LoVo (cell line): ENCODE measurements at regions not wholly inside any gene's neighbourhood (a gene's known extent, or its start where the extent isn't known, plus 50 kb on each side); places are given as distances from the start of the nearest gene placed in this dataset.

Experiments
- DNase-seq: peaks from one replicate; pipeline ENCODE4 v3.0.0-alpha.2; 2016; ENCODE audit warnings: low spot score

DNA sequence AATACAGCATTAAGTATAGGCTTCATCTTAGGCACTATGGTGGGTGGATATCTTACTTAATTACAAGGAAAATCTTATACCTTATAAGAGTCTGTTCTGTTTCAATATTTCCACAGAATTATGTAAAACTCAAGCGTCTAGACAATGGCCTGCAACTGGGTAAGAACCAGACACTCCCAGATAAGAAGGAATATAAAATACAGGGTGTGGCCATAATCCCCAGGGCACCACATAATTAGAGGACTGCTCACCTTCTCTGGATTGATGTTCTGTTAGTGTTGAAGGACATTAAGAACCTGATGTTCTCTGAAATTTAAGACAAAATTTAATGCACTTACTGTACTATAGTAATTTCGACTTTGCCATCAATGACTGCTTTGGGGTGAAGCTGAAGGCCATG is 198.2 kb upstream of the ARSJ start:
- DNase-seq, result peak; percentile 27

DNA sequence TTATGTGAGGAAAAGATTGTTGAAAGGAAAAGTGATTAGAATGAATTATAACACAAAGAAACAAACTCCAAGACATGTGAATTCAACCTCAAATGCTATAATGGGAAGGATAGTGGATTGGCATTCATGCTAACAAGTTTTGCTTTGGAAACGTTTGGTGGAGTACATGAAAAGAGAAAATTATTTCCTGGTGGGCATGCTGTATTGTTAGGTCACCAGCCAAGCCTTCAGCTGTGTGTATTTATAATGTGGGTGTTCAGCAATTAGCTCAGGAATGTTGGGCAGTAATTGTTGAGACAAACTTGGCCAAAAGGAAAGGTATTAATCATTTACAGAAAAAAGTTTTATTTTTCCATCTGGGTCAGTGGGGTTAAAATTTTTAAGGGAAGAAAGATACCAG is 198.9 kb upstream of the ARSJ start:
- DNase-seq, result no peak

DNA sequence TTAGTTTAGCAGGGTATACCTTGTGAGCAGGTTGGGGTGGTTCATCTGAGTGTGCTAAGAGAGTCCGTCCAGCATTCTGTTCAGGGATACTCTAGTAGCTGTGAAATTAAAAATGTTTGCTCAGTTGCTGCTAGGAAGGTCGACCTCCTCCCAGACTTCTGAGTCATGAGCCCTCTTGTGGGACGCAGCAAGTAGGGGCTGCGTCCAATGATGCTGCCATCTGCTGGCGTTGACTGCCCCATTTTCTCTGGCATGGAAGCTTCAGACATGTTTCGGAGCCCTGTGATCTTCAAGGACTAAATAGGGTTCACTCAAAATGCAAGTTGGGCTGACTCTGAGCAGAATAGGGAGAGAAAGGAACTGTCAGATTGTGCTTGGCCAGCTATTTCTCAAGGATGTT is 201.0 kb upstream of the ARSJ start:
- peak; percentile 15 for DNase-seq

DNA sequence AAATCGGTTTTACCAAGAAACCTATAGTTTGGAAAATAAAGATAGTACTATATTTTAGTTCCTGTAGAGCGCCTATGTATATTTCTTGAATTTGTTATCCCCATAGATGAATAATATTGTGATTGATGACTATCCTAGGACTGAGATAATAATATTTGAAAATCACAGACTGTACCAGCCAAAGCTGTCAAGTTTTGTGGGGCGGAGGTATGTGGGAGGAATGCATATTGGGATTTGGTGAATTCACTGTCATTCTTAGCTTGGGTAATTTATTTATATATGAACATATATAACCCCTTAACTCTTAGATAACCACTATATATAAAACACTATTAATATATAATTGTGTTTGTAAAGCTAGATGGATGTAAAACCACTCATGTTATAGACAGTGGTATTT is 205.5 kb upstream of the ARSJ start:
- DNase-seq, result no peak

DNA sequence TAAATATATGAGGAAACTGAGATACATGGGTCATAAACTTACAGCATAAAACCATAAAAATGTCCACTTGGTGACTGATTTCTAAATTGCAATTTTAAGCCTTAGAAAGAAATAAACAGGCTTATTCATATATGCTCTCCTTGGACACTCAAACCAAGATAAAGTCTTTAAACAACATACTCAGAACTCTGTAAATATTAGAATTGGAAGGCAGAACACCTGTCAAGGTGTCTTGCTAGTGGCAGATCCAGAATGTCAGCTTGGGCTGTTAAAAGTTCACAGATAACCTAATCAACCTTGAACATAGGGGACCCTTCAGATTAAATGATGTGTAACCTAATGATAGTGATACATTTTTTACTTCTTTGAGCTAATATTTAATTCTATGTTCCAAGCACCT is 208.1 kb upstream of the ARSJ start:
- DNase-seq, result no peak

DNA sequence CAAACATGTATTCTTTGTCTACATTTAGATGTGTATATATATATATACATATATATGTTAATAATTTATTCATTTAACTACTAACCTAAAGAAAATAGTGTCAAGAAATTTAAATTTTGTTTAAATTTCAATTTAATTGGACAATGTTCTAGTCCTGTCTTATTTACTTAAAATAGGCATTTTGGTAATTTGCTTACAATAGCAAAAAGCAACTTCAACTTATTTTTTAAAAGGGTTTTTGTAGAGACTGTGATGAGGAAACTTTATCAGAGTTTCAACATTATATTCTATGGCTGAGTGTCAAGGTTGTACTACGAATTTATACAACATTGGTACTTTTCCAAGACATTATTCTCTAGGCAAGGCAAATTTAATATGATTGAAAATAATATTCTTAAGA is 212.0 kb upstream of the ARSJ start:
- DNase-seq, result no peak

DNA sequence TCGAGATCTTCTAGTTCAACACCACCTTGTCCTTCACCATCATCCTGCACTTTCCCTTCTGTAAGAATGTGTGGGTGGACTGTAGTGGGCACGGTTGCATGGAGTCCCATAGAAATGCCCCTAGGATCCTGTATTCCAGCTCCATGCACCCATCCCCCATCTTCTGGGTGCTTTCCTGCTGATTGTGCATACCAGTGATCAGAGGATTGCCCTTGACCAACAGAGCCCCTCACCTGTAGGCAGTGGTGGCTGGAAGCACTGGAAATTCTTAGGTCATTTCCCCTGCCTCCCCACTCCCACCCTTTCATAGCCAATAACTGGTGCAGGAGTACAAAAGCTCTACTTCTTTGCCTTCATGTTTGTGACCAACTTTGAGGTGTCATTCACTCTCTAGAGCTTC is 213.4 kb upstream of the ARSJ start:
- no peak for DNase-seq

DNA sequence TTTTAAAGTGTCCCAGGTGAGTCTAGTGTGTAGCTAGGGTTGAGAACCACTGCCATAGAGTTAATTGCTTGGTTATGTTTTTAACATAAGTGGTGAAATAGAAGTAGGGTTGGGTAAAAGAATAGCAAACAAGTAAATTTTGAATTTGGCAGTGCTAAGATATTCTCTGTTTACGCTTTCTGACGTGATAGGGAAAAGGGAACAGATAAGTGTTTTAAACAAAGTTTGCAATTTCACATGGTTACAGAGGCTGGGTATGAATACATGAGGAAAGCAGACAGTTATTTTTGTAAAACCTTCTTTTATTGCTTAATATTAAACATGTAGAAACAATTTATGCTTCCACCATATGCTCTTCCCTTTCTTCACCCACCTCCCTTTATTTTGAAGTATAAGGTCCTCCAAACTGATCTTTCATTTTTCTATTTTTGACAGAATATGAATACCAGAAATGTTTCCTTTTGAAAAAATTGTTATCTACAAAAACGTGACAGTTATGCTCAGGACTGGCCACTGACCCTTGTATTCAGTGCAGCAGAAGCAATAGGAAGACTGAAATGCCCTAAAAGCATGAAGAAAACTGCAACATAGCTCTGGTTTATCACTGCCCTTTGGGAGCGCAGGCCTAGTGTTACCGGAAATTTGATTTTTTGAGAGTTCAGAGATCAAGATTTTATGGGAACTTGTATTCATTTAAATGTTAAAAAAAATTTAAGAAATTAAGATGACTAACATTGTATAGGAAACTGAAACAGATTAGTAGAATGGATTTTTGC is 214.4 kb upstream of the ARSJ start:
- no peak for DNase-seq

DNA sequence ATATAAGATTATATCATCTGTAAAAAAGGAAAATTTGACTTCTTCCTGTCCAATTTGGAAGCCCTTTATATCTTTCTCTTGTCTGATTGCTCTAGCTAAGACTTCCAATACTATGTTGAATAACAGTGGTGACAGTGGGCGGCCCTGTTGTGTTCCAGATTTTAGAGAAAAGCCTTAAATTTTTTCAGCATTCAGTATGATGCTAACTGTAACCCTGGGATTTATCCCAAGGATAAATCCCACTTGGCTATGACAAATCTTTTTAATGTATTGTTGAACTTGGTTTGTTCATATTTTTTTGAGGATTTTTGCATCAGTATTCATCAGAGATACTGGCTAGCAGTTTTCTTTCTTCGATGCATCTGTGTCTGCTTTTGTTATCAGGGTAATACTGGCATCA is 217.2 kb upstream of the ARSJ start:
- no peak for DNase-seq

DNA sequence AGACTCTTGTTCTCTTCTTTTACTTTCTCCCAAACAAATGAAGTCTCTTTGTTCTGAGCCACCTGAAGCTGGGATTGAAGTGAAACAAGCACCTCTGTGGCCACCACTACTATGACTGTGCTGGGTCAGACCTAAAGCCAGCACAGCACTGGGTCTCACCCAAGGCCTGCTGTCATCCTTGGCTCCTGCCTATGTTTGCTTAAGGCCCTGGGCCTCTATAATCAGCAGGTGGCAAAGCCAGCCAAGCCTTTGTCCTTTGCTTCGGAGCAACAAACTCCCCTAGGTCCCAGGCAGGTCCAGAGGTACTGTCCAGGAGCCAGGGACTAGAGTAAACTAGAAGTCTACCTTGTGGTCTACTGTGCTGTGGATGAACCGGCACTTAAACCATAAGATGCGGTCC is 220.6 kb upstream of the ARSJ start:
- no peak for DNase-seq

DNA sequence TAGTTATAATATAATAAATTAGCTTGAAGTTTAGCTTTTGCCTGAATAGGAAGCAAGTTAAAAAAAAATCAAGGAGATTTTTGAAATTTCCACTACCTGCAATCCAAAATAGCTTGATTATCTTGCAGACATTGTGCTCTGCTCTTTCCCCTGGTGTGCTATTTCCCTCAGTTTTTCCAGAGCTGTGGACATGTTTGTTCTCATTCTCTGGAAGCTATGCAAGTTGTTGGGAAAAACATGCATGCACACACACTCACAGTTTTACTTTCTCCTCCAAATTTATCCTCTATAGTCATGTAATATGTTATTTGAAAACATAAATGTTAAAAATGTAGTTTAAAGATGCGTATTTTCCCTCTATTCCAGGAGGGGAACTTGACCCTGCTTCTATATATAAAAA is 225.8 kb upstream of the ARSJ start:
- no peak for DNase-seq

DNA sequence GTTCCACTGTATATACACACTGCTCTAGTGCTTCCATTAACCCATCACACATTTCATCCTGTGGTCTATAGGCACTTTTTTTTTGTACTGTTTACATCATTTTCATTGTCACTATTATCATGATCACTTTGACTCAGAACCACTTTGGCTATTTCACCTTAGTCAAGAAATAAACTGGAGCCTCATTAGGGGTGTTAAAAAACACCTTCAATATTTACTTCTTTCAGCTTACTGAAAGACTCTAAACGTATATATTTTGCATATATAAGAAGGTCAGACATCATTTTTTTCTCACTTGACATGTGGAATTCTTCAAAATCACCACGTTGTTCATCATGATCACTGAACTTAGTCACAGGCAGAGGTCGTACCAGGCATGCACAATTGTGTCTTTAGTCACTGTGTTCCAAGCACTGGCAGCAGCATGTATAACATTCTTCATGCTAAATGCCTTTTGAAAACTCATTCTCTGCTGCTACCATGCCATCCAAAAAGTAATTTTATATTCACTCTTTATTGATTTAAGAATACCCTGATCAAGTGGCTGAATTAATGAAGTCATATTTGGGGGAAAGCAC is 229.2 kb upstream of the ARSJ start:
- no peak for DNase-seq

DNA sequence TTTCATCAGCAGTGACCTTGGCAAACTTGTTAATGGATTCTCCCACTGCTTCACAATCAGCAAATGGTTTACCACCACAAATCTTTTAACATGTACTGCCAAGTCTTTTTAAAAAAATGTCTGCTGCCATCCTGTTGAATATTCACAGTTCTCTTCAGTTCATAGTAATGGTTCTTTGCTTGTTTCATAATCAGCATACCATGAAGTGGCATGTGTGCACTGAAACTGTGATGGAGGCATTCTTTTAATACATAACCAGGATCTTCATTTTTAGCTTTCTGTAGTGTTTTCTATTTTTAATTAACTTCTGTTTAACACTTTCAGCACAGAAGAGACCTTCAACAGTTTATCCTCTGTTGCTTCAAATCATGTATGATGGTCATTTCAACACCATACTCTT is 230.1 kb upstream of the ARSJ start:
- no peak for DNase-seq

DNA sequence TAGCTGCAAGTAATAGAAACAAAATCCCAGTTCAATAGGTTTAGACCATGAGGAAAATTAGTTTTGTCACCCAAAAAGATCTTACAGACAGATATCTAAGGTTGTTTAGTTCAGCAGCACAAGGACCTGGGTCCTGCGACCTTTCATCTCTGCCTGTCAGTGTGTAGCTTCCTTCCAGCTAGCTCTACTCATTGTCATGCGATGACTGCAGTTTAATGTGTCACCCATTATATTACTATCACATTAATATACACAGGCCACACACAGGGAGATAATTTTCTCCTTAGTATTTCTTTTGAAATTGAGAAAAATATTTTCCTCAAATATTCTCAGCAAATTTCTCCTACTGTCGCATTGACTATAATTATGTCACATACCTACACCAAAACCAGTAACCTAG is 232.1 kb upstream of the ARSJ start:
- no peak for DNase-seq

DNA sequence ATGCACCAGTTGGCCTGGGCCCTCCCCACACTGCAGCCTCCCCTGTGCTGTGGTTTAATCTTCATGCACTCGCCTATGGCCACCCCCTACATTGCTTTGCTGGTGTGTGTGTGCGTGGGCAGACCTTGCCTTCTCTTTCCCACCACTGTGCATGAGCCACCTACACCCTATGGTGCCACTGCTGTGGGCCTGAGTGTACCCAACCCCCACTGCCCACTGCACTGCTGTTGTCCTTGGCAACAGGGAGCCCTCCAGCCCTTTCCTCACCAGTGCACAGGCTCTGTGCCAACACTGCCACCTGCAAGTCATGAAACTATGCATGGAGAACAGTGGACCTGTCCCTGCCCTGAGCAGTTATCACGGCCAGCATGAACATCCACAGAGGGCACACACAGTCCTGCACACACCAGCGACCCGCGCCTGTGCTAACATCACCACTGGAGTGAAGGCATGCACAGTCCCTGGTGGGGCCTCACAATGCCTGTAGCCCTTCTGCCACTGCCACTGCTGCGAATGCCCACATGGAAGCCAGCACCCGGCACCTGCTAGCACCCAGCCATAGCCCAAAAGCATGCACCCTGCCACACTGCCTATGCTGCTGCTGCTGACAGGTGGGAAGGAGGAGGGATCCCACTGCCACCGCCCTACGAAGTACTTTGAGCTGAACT is 237.8 kb upstream of the ARSJ start:
- DNase-seq, result no peak

DNA sequence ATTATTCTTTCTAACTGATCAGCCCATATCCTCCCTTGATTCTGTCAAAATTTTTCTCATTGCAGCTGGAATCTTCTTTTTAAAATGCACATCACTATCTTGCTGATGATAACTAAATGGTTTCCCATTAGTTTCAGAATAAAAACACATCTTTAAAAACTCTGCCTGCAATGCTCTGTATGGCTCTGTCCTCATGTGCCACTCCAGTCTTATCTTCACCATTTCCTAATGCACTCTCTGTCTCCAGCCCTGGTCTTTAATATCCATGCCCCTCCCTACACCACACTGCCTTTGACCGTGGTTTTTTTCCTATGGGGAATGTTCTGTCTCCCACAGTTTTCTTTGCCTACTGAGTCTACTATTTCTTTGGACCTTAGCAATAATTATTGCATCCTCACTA is 244.1 kb upstream of the ARSJ start:
- DNase-seq, result no peak

DNA sequence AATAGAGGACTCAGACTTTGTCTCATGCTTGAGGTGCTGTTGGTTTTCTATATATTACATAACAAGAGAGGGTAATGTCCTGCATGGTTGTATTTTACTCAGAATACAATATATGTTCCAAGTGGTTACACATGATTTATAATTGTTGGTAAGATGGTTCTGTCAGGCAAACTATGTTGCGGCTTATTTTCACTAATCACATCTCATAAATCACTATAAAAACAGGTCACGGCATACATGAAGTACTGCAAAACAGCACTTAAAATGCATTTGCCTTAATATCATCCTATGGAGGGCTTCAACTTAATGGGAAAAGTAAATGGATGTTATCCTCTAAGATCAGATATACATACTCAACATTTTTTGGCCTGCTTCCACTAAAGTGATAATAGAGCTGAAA is 246.0 kb upstream of the ARSJ start:
- no peak for DNase-seq

DNA sequence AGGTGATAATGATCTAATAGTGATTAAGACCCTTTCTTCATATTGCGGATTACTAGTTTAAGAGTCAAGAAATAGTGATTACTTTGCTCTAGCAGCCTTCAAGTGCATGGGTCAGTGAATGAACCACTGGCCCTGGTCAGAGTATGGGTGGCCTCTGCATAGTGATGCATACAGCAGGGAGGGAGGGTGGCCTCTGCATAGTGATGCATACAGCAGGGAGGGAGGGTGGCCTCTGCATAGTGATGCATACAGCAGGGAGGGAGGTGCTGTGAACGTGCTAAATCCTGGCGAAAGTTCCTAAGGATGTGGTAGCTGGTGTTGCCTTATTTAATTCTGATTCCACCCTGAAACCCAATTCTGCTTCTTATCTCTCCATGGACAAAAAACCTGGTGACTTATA is 246.7 kb upstream of the ARSJ start:
- no peak for DNase-seq

DNA sequence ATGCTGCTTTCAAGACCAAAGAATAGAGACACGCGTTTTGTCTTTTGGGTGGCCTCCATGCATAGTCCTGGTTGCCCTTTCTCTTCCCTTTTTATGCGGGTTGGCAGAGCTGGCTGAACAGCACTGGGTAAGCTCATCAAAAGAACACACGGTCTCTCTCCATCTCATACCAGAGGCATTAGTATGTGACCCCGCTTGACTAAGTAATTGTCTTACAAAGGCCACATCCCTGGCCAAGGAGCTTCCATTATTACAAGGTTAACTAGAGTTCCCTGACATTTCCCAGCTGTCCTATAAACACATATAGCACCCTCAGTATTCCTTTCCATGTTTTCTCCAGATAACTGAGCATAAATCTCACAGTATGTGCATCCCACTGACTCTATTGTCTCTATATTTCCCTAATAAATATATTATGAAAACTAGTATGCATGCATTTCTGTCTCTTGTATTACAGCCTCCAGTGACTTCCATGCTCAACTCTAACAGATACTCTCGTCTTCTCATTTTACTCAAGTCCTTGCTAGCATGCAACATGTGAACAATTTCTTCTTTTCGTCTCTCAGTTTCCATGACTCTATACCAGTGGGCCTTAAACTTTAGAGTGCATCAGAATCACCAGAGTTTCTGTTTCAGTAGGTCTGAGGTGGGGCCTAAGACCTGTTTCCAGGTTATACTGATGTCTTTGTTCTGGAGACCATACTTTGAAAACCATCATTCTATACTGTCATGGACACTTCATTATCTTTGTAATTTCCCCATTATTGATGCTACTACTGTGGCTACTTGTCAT is 247.7 kb upstream of the ARSJ start:
- no peak for DNase-seq

DNA sequence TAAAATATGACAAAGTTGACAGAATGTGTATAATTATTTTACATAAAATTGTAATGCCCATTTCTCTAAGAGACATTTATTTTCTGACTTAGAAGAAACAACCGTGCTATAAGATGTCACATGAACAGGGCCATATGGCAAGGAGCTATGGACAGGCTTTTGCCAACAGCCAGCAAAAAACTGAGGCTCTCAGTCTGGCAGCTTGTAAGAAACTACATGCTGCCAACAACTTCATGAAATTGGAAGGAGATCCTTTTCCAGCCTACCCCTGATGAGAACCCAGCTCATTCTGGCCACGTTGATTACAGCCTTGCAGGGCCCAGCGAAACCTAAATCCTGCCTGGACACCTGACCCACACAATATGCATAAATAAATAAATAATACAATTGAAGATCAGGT is 250.3 kb upstream of the ARSJ start:
- DNase-seq, result no peak

DNA sequence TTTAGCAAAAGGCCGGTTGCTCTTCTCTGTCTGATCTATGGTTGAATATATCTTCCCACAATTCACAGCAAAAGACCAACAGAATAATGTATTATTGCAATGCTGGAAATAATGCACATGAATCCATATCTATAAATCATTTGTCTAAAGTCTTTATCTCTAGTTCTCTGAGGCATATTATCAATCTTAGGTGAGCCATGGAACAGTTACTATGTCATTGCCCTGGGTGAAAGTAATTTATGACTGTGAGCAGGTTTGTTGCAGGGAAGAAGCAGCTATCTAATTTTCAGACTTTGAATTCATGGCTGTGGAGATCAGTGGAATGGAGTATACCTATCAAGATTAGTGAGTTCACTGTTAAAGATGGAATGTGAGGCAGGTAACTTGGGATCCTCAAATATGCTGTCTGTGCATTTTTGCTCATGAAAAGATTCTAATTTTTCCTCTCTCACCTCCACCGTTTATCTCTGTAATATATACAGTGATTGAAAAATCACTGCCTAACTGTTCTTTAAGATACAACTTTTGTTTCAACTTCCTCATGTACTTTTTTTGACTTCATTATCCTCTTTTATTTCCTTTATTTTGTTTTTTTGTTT is 256.8 kb upstream of the ARSJ start:
- no peak for DNase-seq

DNA sequence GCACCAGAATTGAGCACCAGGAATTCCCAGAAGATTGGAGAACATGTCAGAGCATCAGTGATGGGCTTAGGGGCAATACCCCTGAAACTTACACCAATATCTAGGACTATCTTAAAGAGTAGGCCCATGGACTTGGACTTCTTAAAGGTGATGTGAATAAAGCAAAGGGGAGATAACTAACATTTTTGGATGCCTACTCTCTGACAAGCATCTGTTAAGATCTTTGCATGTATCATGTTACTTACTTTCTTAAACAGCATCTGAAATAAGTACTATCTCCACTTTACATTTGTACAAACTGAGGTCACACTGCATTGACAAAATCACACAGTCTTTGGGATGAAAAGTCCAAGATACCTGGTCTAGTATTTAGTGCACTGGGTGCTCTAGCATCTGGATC is 258.6 kb upstream of the ARSJ start:
- no peak for DNase-seq

DNA sequence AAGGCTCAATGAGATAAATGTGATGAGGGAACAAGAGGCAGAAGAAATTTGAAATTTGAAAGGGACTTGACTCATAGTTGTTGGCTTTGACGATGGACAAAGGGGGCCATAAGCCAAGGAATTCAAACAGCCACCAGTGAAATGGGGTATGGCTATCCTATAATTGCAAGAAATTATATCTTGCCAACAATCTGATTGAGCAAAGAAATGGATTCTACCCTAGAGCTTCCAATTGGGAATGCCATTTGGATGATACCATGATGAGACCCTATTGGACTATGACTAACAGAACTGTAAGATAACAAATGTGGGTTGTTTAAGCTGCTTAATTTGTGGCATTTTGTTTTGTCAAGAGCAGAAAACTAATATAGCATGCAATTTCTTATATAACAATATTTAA is 270.1 kb upstream of the ARSJ start:
- DNase-seq, result no peak
